PC-3 (cell line): ENCODE measurements at regions not wholly inside any gene's neighbourhood (a gene's known extent, or its start where the extent isn't known, plus 50 kb on each side); places are given as distances from the start of the nearest gene placed in this dataset.

ENCODE experiments used
- ATAC-seq: fragments of 200-7000 bp; cut with Tn5 transposase; 2 replicates; pipeline ENCODE4 v1.9.1; 2020; ENCODE audit warnings: mild to moderate bottlenecking, moderate library complexity
- BruUV-seq: library from RNA; stranded (reverse); fragments of 400-500 nt; replicated peaks from 2 replicates; lab custom pipeline; 2021; lab: Mats Ljungman, UMichigan
- CTCF ChIA-PET: fragments of 300-600 bp; sonication (Branson Sonifier 250); formaldehyde crosslinking; loops from one replicate; lab custom pipeline; 2022; ENCODE audit warnings: antibody characterized with exemption; lab: Charles Lee
- POLR2A ChIA-PET: fragments of 300-600 bp; sonication (Branson Sonifier 250); formaldehyde crosslinking; loops from one replicate; lab custom pipeline; 2022; ENCODE audit warnings: antibody characterized with exemption; ENCODE audit not compliant: unreplicated experiment; lab: Charles Lee
- DNase-seq: peaks from one replicate; pipeline ENCODE4 v3.0.0-alpha.2; 2015
- H2AFZ ChIP-seq: fragments of 300-600 bp; sonication (generic); 2 replicates; pipeline ENCODE4 v1.6.0; 2016; ENCODE audit warnings: antibody characterized with exemption, low read length
- H3F3A ChIP-seq: fragments of 300-600 bp; sonication (generic); one replicate; pipeline ENCODE4 v1.6.0; 2017; ENCODE audit warnings: antibody characterized with exemption, low read length, control low read depth, mild to moderate bottlenecking; ENCODE audit not compliant: unreplicated experiment
- H3K27ac ChIP-seq: fragments of 300-600 bp; sonication (generic); 2 replicates; pipeline ENCODE4 v1.5.1; 2016; ENCODE audit warnings: mild to moderate bottlenecking, low read length
- H3K27me3 ChIP-seq: fragments of 300-600 bp; sonication (generic); 2 replicates; pipeline ENCODE4 v1.6.1; 2016; ENCODE audit warnings: low read length, mixed read lengths
- H3K36me3 ChIP-seq: fragments of 300-600 bp; sonication (generic); 2 replicates; pipeline ENCODE4 v1.6.1; 2016; ENCODE audit warnings: low read depth, mixed run types, low read length, mixed read lengths
- H3K4me1 ChIP-seq: fragments of 300-600 bp; sonication (generic); 2 replicates; pipeline ENCODE4 v1.5.1; 2016; ENCODE audit warnings: low read length; ENCODE audit not compliant: insufficient read depth
- H3K4me2 ChIP-seq: fragments of 300-600 bp; sonication (generic); 2 replicates; pipeline ENCODE4 v1.6.0; 2016; ENCODE audit warnings: low read length
- H3K4me3 ChIP-seq: fragments of 300-600 bp; sonication (generic); 2 replicates; pipeline ENCODE4 v1.5.1; 2016; ENCODE audit warnings: mild to moderate bottlenecking, low read length, mixed read lengths
- H3K79me2 ChIP-seq: fragments of 300-600 bp; sonication (generic); 2 replicates; pipeline ENCODE4 v1.6.1; 2017; ENCODE audit warnings: low read length, mixed read lengths
- H3K9ac ChIP-seq: fragments of 300-600 bp; sonication (generic); 2 replicates; pipeline ENCODE4 v1.6.0; 2016; ENCODE audit warnings: mild to moderate bottlenecking, low read length
- H3K9me2 ChIP-seq: fragments of 300-600 bp; sonication (generic); replicated peaks from 2 replicates; pipeline ENCODE4 v1.6.1; 2016; ENCODE audit warnings: mixed run types, low read length, mixed read lengths
- H3K9me3 ChIP-seq: fragments of 300-600 bp; sonication (generic); 2 replicates; pipeline ENCODE4 v1.6.1; 2016; ENCODE audit warnings: low read length, mixed read lengths
- H4K20me1 ChIP-seq: fragments of 300-600 bp; sonication (generic); 2 replicates; pipeline ENCODE4 v1.6.1; 2016; ENCODE audit warnings: low read length, mixed read lengths
- EZH2 ChIP-seq: fragments of 300-600 bp; sonication (generic); IDR thresholded peaks from one replicate; pipeline ENCODE4 v1.6.1; 2017; ENCODE audit warnings: antibody characterized with exemption, mild to moderate bottlenecking, low read length; ENCODE audit not compliant: unreplicated experiment
- EZH2phosphoT487 ChIP-seq: fragments of 300-600 bp; sonication (generic); IDR thresholded peaks from 2 replicates; pipeline ENCODE4 v1.6.1; 2018; ENCODE audit warnings: mild to moderate bottlenecking, antibody characterized with exemption, low read length, borderline replicate concordance
- intact Hi-C: fragments of 100-400 bp; cut with micrococcal nuclease; formaldehyde crosslinking; loops from 2 replicates; pipeline ENCODE4 v1.9.0; 2023
- TF ChIP-seq, protein P1 (sequence below): fragments of 300-600 bp; sonication (generic); conservative IDR thresholded peaks from 2 replicates; pipeline ENCODE4 v1.5.1; 2017; ENCODE audit warnings: antibody characterized with exemption, low read depth, mild to moderate bottlenecking, low read length

GRCh38 chr2:239495791-239496233, 95.0 kb upstream of the HDAC4 start:
- Histone ChIP-seq H3F3A (no peaks in the 10 kb centered on the region), H3K27me3 (peaks cover 70% of the 10 kb centered on the region), H3K4me2 (no peak overlapping the region), H3K9me2 (no peaks in the 10 kb centered on the region), H3K4me3 (no peak overlapping the region), H2AFZ (no peak overlapping the region), H3K36me3 (no peaks in the 10 kb centered on the region), H3K9me3 (no peaks in the 10 kb centered on the region), H4K20me1 (no peaks in the 10 kb centered on the region), H3K79me2 (no peaks in the 10 kb centered on the region), H3K4me1 (no peaks in the 10 kb centered on the region), H3K9ac (no peak overlapping the region), H3K27ac (no peak overlapping the region)
- ATAC-seq (no peak), DNase-seq (no peak)
- ChIA-PET CTCF (no interaction called here), POLR2A (no interaction called here)
- intact Hi-C loops, result no loop called here
- TF ChIP-seq EZH2 (no peak), EZH2phosphoT487 (no peak)
- TF ChIP-seq, protein P1, sequence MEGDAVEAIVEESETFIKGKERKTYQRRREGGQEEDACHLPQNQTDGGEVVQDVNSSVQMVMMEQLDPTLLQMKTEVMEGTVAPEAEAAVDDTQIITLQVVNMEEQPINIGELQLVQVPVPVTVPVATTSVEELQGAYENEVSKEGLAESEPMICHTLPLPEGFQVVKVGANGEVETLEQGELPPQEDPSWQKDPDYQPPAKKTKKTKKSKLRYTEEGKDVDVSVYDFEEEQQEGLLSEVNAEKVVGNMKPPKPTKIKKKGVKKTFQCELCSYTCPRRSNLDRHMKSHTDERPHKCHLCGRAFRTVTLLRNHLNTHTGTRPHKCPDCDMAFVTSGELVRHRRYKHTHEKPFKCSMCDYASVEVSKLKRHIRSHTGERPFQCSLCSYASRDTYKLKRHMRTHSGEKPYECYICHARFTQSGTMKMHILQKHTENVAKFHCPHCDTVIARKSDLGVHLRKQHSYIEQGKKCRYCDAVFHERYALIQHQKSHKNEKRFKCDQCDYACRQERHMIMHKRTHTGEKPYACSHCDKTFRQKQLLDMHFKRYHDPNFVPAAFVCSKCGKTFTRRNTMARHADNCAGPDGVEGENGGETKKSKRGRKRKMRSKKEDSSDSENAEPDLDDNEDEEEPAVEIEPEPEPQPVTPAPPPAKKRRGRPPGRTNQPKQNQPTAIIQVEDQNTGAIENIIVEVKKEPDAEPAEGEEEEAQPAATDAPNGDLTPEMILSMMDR, result no peak
- BruUV-seq, result no TSS peak

- Histone ChIP-seq H4K20me1 (no peaks in the 10 kb centered on the region), H3K27me3 (peaks cover 70% of the 10 kb centered on the region), H3K4me1 (no peaks in the 10 kb centered on the region), H3K9me2 (no peaks in the 10 kb centered on the region), H3K9ac (no peak overlapping the region), H3F3A (no peaks in the 10 kb centered on the region), H2AFZ (no peak overlapping the region), H3K4me2 (no peak overlapping the region), H3K9me3 (no peaks in the 10 kb centered on the region), H3K79me2 (no peaks in the 10 kb centered on the region), H3K27ac (no peak overlapping the region), H3K4me3 (no peak overlapping the region), H3K36me3 (no peaks in the 10 kb centered on the region)
- TF ChIP-seq, protein P1, result no peak
- TF ChIP-seq EZH2 (no peak), EZH2phosphoT487 (no peak)
- intact Hi-C loops, result no loop called here
- DNase-seq, result no peak
- CTCF ChIA-PET, result no interaction called here
- BruUV-seq, result no TSS peak
- ATAC-seq, result no peak
- POLR2A ChIA-PET, result no interaction called here
Measured at GRCh38 chr2:239495175-239495574, 94.4 kb upstream of the HDAC4 start.

DNA sequence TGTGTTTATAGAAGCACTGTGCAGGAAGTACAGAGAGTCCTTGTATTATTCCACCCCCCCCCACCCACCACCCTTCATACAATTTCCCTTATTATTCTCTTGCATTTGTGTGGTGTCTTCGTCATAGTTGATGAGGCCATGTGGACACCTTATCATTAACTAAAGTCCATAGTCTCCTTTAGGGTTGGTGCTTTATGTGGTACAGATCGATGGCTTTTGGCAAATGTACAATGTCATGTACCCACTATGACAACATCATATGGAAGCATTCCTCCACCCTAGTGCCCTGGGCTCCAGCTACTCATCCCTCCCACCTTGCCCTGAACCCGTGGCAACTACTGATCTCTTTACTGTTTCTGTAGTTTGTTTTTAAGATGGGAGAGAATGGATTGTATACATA, 93.8 kb upstream of the HDAC4 start:
- Histone ChIP-seq H3K9ac (no peak overlapping the region), H3K27ac (no peak overlapping the region), H3K9me2 (no peaks in the 10 kb centered on the region), H3F3A (no peaks in the 10 kb centered on the region), H3K4me3 (no peak overlapping the region), H4K20me1 (no peaks in the 10 kb centered on the region), H3K4me1 (no peaks in the 10 kb centered on the region), H3K36me3 (no peaks in the 10 kb centered on the region), H3K4me2 (no peak overlapping the region), H3K27me3 (peaks cover 70% of the 10 kb centered on the region), H3K79me2 (no peaks in the 10 kb centered on the region), H3K9me3 (no peaks in the 10 kb centered on the region), H2AFZ (no peak overlapping the region)
- DNase-seq (no peak), ATAC-seq (no peak)
- intact Hi-C loops, result no loop called here
- no TSS peak for BruUV-seq
- POLR2A ChIA-PET, result no interaction called here
- CTCF ChIA-PET, result no interaction called here
- TF ChIP-seq, protein P1, result no peak
- no peak for TF ChIP-seq EZH2
- no peak for TF ChIP-seq EZH2phosphoT487
